Keratinocyte (primary cell): ENCODE measurements at regions not wholly inside any gene's neighbourhood (a gene's known extent, or its start where the extent isn't known, plus 50 kb on each side); places are given as distances from the start of the nearest gene placed in this dataset.

ENCODE experiments used
- DNase-seq: peaks from one replicate; pipeline ENCODE4 v3.0.0-alpha.2; 2011; ENCODE audit warnings: low read depth, missing footprints, low spot score
- FAIRE-seq: peaks from 2 replicates; lab custom pipeline; 2011; peaks lifted over from hg19 to GRCh38; lab: Jason Lieb, UNC
- H2AFZ ChIP-seq: 2 replicates; pipeline ENCODE4 v1.6.0; 2012; ENCODE audit warnings: low read length, control low read depth, inconsistent platforms; ENCODE audit not compliant: control insufficient read depth
- H3K27ac ChIP-seq: 2 replicates; pipeline ENCODE4 v1.5.1; 2011; ENCODE audit warnings: low read length; ENCODE audit not compliant: control insufficient read depth, insufficient read depth
- H3K27me3 ChIP-seq: 3 replicates; pipeline ENCODE4 v1.6.0; 2011; ENCODE audit warnings: low read length; ENCODE audit not compliant: control insufficient read depth, insufficient read depth; ENCODE audit errors: extremely low read depth
- H3K36me3 ChIP-seq, 2 experiments: 2 replicates in 1 of 2; 3 replicates in 1 of 2; pipeline ENCODE4 v1.5.1; 2011; ENCODE audit warnings: low read length in 2 of 2, mild to moderate bottlenecking in 1 of 2; ENCODE audit not compliant: control insufficient read depth in 2 of 2, insufficient read depth in 2 of 2; ENCODE audit errors: extremely low read depth in 1 of 2
- H3K4me1 ChIP-seq: 3 replicates; pipeline ENCODE4 v1.5.1; 2011; ENCODE audit warnings: low read length; ENCODE audit not compliant: control insufficient read depth, insufficient read depth; ENCODE audit errors: extremely low read depth
- H3K4me2 ChIP-seq: 3 replicates; pipeline ENCODE4 v1.6.0; 2011; ENCODE audit warnings: low read depth, low read length; ENCODE audit not compliant: control insufficient read depth, insufficient read depth; ENCODE audit errors: extremely low read depth
- H3K4me3 ChIP-seq, 3 experiments: fragments of 200-600 bp in 1 of 3; sonication (generic) in 1 of 3; 2 replicates in 2 of 3; 3 replicates in 1 of 3; pipeline ENCODE4 v1.5.1; 2011 to 2016; ENCODE audit warnings: low read length in 3 of 3, mild to moderate bottlenecking in 3 of 3, control low read depth in 2 of 3, inconsistent platforms in 1 of 3, low read depth in 1 of 3, mixed read lengths in 1 of 3, mixed run types in 1 of 3, moderate library complexity in 1 of 3; ENCODE audit not compliant: control insufficient read depth in 2 of 3, insufficient read depth in 2 of 3; ENCODE audit errors: extremely low read depth in 1 of 3
- H3K79me2 ChIP-seq: 2 replicates; pipeline ENCODE4 v1.6.0; 2012; ENCODE audit warnings: low read length; ENCODE audit not compliant: control insufficient read depth, insufficient read depth
- H3K9ac ChIP-seq: 3 replicates; pipeline ENCODE4 v1.6.0; 2011; ENCODE audit warnings: low read length; ENCODE audit not compliant: control insufficient read depth, insufficient read depth; ENCODE audit errors: extremely low read depth
- H3K9me1 ChIP-seq: 3 replicates; pipeline ENCODE4 v1.6.0; 2011; ENCODE audit warnings: low read length; ENCODE audit not compliant: control insufficient read depth, insufficient read depth; ENCODE audit errors: extremely low read depth
- H3K9me3 ChIP-seq: 2 replicates; pipeline ENCODE4 v1.5.1; 2012; ENCODE audit warnings: low read depth, low read length; ENCODE audit not compliant: control insufficient read depth
- H4K20me1 ChIP-seq: 3 replicates; pipeline ENCODE4 v1.6.0; 2011; ENCODE audit warnings: low read length; ENCODE audit not compliant: control insufficient read depth, insufficient read depth; ENCODE audit errors: extremely low read depth
- EZH2 ChIP-seq: IDR thresholded peaks from one replicate; pipeline ENCODE4 v1.6.1; 2012; ENCODE audit warnings: inconsistent platforms, mild to moderate bottlenecking, low read length, moderate library complexity
- dilution Hi-C: fragments of 300-500 bp; cut with MboI; formaldehyde crosslinking; loops from one replicate; pipeline ENCODE4 v1.7.0; 2020; ENCODE audit warnings: low sequenced_read_pairs; ENCODE audit not compliant: extremely low pct_ligation_motif_present
- TF ChIP-seq, protein P1 (sequence below), 3 experiments: IDR thresholded peaks in 1 of 3; conservative IDR thresholded peaks in 1 of 3; optimal IDR thresholded peaks in 1 of 3; 2 replicates in 2 of 3; 3 replicates in 1 of 3; pipeline versions ENCODE3 to v1.5.1; 2011; ENCODE audit warnings: low read length in 3 of 3, mild to moderate bottlenecking in 3 of 3, moderate library complexity in 2 of 3, control low read depth in 1 of 3, inconsistent platforms in 1 of 3; ENCODE audit not compliant: insufficient read depth in 2 of 3; ENCODE audit errors: extremely low read depth in 1 of 3

DNA sequence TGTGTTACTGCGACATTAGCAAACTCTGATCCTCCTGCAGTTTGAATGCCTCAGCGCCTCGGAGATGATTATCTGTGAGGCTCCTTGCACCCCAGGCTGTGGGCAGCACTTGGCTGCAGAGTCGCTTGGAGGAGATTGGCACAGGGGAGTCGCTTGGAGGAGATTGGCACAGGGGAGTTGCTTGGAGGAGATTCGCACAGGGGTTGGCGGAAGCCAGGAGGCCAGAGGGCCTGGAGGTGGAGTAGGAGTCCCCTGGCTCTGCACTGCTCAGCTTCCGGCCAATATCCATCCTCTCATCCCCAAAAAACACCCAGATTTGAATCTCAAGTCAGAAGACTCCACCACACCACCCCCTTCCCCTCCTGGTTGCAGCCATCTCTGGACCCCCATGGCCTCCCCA lies 192.6 kb upstream of the NECTIN1 start:
- H3K79me2 ChIP-seq, result no peaks in the 10 kb centered on the region
- H3K27ac ChIP-seq, result no peak overlapping the region
- H3K4me3 ChIP-seq, result no peak overlapping the region
- no peaks in the 10 kb centered on the region for H3K9me1 ChIP-seq
- H3K4me2 ChIP-seq, result no peak overlapping the region
- no peaks in the 10 kb centered on the region for H3K36me3 ChIP-seq
- H3K27me3 ChIP-seq, result peaks cover 36% of the 10 kb centered on the region
- no peaks in the 10 kb centered on the region for H3K9me3 ChIP-seq
- no peak overlapping the region for H2AFZ ChIP-seq
- no peaks in the 10 kb centered on the region for H4K20me1 ChIP-seq
- no peaks in the 10 kb centered on the region for H3K4me1 ChIP-seq
- dilution Hi-C loops, result no loop called here
- H3K9ac ChIP-seq, result no peak overlapping the region
- FAIRE-seq (no peak), DNase-seq (no peak)
- no peak for TF ChIP-seq EZH2
- TF ChIP-seq, protein P1, sequence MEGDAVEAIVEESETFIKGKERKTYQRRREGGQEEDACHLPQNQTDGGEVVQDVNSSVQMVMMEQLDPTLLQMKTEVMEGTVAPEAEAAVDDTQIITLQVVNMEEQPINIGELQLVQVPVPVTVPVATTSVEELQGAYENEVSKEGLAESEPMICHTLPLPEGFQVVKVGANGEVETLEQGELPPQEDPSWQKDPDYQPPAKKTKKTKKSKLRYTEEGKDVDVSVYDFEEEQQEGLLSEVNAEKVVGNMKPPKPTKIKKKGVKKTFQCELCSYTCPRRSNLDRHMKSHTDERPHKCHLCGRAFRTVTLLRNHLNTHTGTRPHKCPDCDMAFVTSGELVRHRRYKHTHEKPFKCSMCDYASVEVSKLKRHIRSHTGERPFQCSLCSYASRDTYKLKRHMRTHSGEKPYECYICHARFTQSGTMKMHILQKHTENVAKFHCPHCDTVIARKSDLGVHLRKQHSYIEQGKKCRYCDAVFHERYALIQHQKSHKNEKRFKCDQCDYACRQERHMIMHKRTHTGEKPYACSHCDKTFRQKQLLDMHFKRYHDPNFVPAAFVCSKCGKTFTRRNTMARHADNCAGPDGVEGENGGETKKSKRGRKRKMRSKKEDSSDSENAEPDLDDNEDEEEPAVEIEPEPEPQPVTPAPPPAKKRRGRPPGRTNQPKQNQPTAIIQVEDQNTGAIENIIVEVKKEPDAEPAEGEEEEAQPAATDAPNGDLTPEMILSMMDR (optimal IDR thresholded peaks at IDR 0.05 in 1 of 3, IDR thresholded peaks at IDR 0.05 in 1 of 3, conservative IDR thresholded peaks at IDR 0.05 in 1 of 3; ENCODE audit: extremely low read depth in 1 of 3, insufficient read depth in 2 of 3, low read length in 3 of 3), result no peak

- H3K36me3 ChIP-seq, result no peaks in the 10 kb centered on the region
- H3K27me3 ChIP-seq, result peaks cover 36% of the 10 kb centered on the region
These were observed 191.8 kb upstream of the NECTIN1 start for GRCh38 chr11:119920666-119921387.

More at GRCh38 chr11:119920666-119921387, 191.8 kb upstream of the NECTIN1 start:
- dilution Hi-C loops, result no loop called here
- Histone ChIP-seq H3K9me1 (no peaks in the 10 kb centered on the region), H3K4me2 (no peak overlapping the region), H3K4me3 (no peak overlapping the region), H3K9ac (no peak overlapping the region), H3K9me3 (no peaks in the 10 kb centered on the region), H2AFZ (no peak overlapping the region), H3K4me1 (no peaks in the 10 kb centered on the region), H3K27ac (no peak overlapping the region), H3K79me2 (no peaks in the 10 kb centered on the region), H4K20me1 (no peaks in the 10 kb centered on the region)
- TF ChIP-seq, protein P1 (optimal IDR thresholded peaks at IDR 0.05 in 1 of 3, IDR thresholded peaks at IDR 0.05 in 1 of 3, conservative IDR thresholded peaks at IDR 0.05 in 1 of 3; ENCODE audit: extremely low read depth in 1 of 3, insufficient read depth in 2 of 3, low read length in 3 of 3), result no peak
- no peak for TF ChIP-seq EZH2
- no peak for FAIRE-seq
- no peak for DNase-seq
